ENCODE measurements at regions not wholly inside any gene's neighbourhood (a gene's known extent, or its start where the extent isn't known, plus 50 kb on each side); places are given as distances from the start of the nearest gene placed in this dataset.

DNA sequence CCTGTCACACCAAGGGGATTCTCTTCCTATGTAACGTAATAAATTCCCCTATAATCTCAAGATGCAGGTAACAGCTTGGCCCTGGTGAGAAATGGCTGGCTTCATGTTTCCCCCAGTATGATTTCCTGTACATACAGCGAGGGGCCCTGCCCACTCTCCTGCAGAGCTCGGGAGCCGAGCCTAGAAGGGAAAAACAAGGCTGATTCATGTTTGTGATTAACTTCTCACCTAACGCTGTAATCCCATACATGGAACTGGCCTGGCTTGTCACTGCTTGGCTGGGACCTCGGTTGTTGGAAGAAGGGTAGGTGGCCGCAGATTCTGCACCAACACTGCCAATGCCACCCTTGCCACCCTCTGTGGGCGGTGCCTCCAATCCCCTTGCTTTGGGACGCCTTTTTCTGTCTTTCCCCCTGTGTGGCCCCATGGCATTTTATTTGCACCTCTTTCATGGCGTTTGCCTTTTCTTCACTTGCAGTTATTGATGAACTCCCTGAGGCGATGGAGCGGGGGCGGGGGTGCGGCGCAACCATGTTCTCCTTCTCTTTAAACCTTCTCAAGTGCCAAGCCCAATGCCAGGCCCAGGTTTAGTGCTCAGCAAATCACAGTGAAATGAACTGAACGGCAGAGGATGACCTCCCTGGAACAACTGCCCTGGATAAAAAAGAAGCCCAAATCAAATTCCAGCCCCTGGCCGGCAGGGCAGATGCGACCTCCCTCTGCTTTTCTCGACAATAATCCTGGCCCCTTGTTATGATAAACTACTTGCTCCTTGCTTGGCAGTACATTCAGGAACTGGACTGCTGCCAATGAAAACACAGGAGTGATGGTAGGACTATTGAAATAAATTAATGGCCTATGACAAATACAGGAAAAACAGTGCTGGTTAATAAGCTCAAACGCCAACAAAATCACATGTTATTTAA lies 108.1 kb downstream of the TMEM174 start:
- no peak for TF ChIP-seq SPI1 (IDR thresholded peaks at IDR 0.05; ENCODE audit: low read depth, low read length)
- no peak for TF ChIP-seq POLR2AphosphoS5 (IDR thresholded peaks at IDR 0.05; ENCODE audit: low read depth, low read length)
- TF ChIP-seq POU2F2 (IDR thresholded peaks at IDR 0.05; ENCODE audit: low read depth, low read length) = no peak
- TF ChIP-seq POLR2A (IDR thresholded peaks at IDR 0.05; ENCODE audit: low read depth, low read length) = no peak

Measured in GM12891 (cell line).